NOMO-1 (cell line): ENCODE measurements at regions not wholly inside any gene's neighbourhood (a gene's known extent, or its start where the extent isn't known, plus 50 kb on each side); places are given as distances from the start of the nearest gene placed in this dataset.
A peak's percentile ranks its signal among the peaks of the same experiment; 100 is the strongest.
"Not testable (repeated sequence)": the region's sequence is repeated elsewhere in the genome, so short reads cannot be mapped to it uniquely, and the experiment has no call there.

ENCODE experiments used
- DNase-seq, 2 experiments: peaks; one replicate each; lab custom pipeline; 2025; ENCODE audit not compliant: unreplicated experiment in 2 of 2; lab: John Stamatoyannopoulos, UW

- no peak for DNase-seq
Observed at GRCh38 chr7:10507032-10507431, 466.6 kb upstream of the PHF14 start.

GRCh38 chr7:10521306-10521705 lies 452.4 kb upstream of the PHF14 start:
- DNase-seq: no peak

GRCh38 chr7:10533429-10533828 lies 440.2 kb upstream of the PHF14 start:
- not testable (repeated sequence) for DNase-seq

GRCh38 chr7:10536561-10536960 lies 437.1 kb upstream of the PHF14 start:
- no peak for DNase-seq

GRCh38 chr7:10537764-10538163 lies 435.9 kb upstream of the PHF14 start:
- peak in 1 of 2 experiments; percentile 24 for DNase-seq

GRCh38 chr7:10557375-10557774 lies 416.3 kb upstream of the PHF14 start:
- no peak for DNase-seq

- no peak for DNase-seq
Observed at GRCh38 chr7:10560497-10560896, 413.2 kb upstream of the PHF14 start.

GRCh38 chr7:10568891-10569290 lies 404.8 kb upstream of the PHF14 start:
- DNase-seq: no peak

GRCh38 chr7:10571759-10572158 lies 401.9 kb upstream of the PHF14 start:
- no peak for DNase-seq

GRCh38 chr7:10577866-10578374 lies 395.8 kb upstream of the PHF14 start:
- DNase-seq: no peak

GRCh38 chr7:10579561-10579960 lies 394.1 kb upstream of the PHF14 start:
- DNase-seq: no peak

GRCh38 chr7:10584886-10585285 lies 388.8 kb upstream of the PHF14 start:
- DNase-seq: no peak

GRCh38 chr7:10588084-10588483 lies 385.6 kb upstream of the PHF14 start:
- DNase-seq: no peak

GRCh38 chr7:10592604-10593003 lies 381.1 kb upstream of the PHF14 start:
- DNase-seq: no peak

GRCh38 chr7:10593080-10593479 lies 380.6 kb upstream of the PHF14 start:
- DNase-seq: no peak

GRCh38 chr7:10596827-10597226 lies 376.8 kb upstream of the PHF14 start:
- no peak for DNase-seq

GRCh38 chr7:10604128-10604527 lies 369.5 kb upstream of the PHF14 start:
- no peak for DNase-seq

GRCh38 chr7:10612950-10613349 lies 360.7 kb upstream of the PHF14 start:
- no peak for DNase-seq

GRCh38 chr7:10618953-10619352 lies 354.7 kb upstream of the PHF14 start:
- no peak for DNase-seq

- no peak for DNase-seq
Observed at GRCh38 chr7:10632712-10633111, 341.0 kb upstream of the PHF14 start.

GRCh38 chr7:10634239-10634638 lies 339.4 kb upstream of the PHF14 start:
- no peak for DNase-seq

- no peak for DNase-seq
Observed at GRCh38 chr7:10637991-10638390, 335.7 kb upstream of the PHF14 start.

GRCh38 chr7:10643545-10643944 lies 330.1 kb upstream of the PHF14 start:
- DNase-seq: no peak
